GM23338 (cell line): ENCODE measurements at regions not wholly inside any gene's neighbourhood (a gene's known extent, or its start where the extent isn't known, plus 50 kb on each side); places are given as distances from the start of the nearest gene placed in this dataset.

Experiments used
- CREB1 ChIP-seq: fragments of 250-450 bp; sonication (Bioruptor Pico); IDR thresholded peaks from 2 replicates; pipeline ENCODE4 v1.5.0; 2020; ENCODE audit warnings: low read depth, mild to moderate bottlenecking, moderate library complexity
- EZH2 ChIP-seq: fragments of 200-600 bp; sonication (generic); IDR thresholded peaks from one replicate; pipeline ENCODE4 v1.8.0; 2017; ENCODE audit warnings: antibody characterized with exemption, mild to moderate bottlenecking, low read depth; ENCODE audit not compliant: unreplicated experiment
- EZH2phosphoT487 ChIP-seq: fragments of 200-600 bp; sonication (generic); IDR thresholded peaks from one replicate; pipeline ENCODE4 v1.8.1; 2018; ENCODE audit warnings: antibody characterized with exemption; ENCODE audit not compliant: unreplicated experiment
- JUNB ChIP-seq: IDR thresholded peaks from one replicate; pipeline ENCODE4 v1.6.1; 2016; ENCODE audit warnings: antibody characterized with exemption; ENCODE audit not compliant: unreplicated experiment
- NANOG ChIP-seq: IDR thresholded peaks from 2 replicates; pipeline ENCODE4 v1.6.1; 2016; ENCODE audit warnings: antibody characterized with exemption, borderline replicate concordance
- POLR2AphosphoS5 ChIP-seq: IDR thresholded peaks from 2 replicates; pipeline ENCODE4 v1.6.1; 2016; ENCODE audit warnings: antibody characterized with exemption, low read depth
- STAT1 ChIP-seq: IDR thresholded peaks from one replicate; pipeline ENCODE4 v1.6.1; 2016; ENCODE audit warnings: antibody characterized with exemption; ENCODE audit not compliant: unreplicated experiment
- ZNF114 ChIP-seq: fragments of 250-450 bp; sonication (Bioruptor Pico); IDR thresholded peaks from 2 replicates; pipeline ENCODE4 v1.5.0; 2020; ENCODE audit warnings: mild to moderate bottlenecking, moderate library complexity
- ZNF331 ChIP-seq: fragments of 250-450 bp; sonication (Bioruptor Pico); IDR thresholded peaks from 2 replicates; pipeline ENCODE4 v1.5.0; 2020; ENCODE audit warnings: low read depth, mild to moderate bottlenecking, moderate library complexity
- TF ChIP-seq, protein P1 (sequence below), 2 experiments: fragments of 200-600 bp in 1 of 2; sonication (generic) in 1 of 2; conservative IDR thresholded peaks; 2 replicates each; pipeline versions ENCODE4 v1.5.1 to v1.6.1; 2016 to 2017; ENCODE audit warnings: antibody characterized with exemption in 2 of 2, low read depth in 2 of 2, mild to moderate bottlenecking in 2 of 2, moderate library complexity in 1 of 2
- TF ChIP-seq, protein P2 (sequence below): IDR thresholded peaks from one replicate; pipeline ENCODE4 v1.6.1; 2018; ENCODE audit warnings: antibody characterized with exemption; ENCODE audit not compliant: unreplicated experiment
- TF ChIP-seq, protein P3 (sequence below): IDR thresholded peaks from 2 replicates; pipeline ENCODE4 v1.6.1; 2016; ENCODE audit warnings: antibody characterized with exemption
- TF ChIP-seq, protein P4 (sequence below): fragments of 250-450 bp; sonication (Bioruptor Pico); IDR thresholded peaks from 2 replicates; pipeline ENCODE4 v1.5.0; 2020; ENCODE audit warnings: mild to moderate bottlenecking, moderate library complexity

DNA sequence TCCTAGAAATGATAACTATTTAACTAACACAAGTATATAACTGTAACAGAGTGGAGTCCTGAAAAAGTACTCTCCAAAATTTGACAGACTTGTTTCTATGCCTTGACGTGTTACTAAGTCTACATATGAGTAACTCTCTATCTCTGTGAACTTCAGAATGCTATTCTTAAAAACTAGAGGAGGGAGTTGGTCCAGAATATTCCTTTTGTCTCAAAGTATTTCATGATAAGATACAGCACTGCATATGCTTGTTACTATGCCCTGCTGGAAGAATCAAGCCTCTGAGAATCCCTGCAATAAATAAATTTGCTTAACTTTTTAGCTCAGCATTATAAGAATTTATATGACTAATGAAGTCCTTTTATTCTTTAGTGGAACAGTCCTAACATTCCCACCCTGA, 50.9 kb upstream of the ATXN3L start:
- TF ChIP-seq, protein P1, sequence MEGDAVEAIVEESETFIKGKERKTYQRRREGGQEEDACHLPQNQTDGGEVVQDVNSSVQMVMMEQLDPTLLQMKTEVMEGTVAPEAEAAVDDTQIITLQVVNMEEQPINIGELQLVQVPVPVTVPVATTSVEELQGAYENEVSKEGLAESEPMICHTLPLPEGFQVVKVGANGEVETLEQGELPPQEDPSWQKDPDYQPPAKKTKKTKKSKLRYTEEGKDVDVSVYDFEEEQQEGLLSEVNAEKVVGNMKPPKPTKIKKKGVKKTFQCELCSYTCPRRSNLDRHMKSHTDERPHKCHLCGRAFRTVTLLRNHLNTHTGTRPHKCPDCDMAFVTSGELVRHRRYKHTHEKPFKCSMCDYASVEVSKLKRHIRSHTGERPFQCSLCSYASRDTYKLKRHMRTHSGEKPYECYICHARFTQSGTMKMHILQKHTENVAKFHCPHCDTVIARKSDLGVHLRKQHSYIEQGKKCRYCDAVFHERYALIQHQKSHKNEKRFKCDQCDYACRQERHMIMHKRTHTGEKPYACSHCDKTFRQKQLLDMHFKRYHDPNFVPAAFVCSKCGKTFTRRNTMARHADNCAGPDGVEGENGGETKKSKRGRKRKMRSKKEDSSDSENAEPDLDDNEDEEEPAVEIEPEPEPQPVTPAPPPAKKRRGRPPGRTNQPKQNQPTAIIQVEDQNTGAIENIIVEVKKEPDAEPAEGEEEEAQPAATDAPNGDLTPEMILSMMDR (conservative IDR thresholded peaks at IDR 0.05; ENCODE audit: low read depth in 2 of 2) = no peak
- no peak for TF ChIP-seq EZH2
- TF ChIP-seq, protein P2, sequence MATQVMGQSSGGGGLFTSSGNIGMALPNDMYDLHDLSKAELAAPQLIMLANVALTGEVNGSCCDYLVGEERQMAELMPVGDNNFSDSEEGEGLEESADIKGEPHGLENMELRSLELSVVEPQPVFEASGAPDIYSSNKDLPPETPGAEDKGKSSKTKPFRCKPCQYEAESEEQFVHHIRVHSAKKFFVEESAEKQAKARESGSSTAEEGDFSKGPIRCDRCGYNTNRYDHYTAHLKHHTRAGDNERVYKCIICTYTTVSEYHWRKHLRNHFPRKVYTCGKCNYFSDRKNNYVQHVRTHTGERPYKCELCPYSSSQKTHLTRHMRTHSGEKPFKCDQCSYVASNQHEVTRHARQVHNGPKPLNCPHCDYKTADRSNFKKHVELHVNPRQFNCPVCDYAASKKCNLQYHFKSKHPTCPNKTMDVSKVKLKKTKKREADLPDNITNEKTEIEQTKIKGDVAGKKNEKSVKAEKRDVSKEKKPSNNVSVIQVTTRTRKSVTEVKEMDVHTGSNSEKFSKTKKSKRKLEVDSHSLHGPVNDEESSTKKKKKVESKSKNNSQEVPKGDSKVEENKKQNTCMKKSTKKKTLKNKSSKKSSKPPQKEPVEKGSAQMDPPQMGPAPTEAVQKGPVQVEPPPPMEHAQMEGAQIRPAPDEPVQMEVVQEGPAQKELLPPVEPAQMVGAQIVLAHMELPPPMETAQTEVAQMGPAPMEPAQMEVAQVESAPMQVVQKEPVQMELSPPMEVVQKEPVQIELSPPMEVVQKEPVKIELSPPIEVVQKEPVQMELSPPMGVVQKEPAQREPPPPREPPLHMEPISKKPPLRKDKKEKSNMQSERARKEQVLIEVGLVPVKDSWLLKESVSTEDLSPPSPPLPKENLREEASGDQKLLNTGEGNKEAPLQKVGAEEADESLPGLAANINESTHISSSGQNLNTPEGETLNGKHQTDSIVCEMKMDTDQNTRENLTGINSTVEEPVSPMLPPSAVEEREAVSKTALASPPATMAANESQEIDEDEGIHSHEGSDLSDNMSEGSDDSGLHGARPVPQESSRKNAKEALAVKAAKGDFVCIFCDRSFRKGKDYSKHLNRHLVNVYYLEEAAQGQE = no peak
- TF ChIP-seq EZH2phosphoT487 = no peak
- TF ChIP-seq, protein P3, sequence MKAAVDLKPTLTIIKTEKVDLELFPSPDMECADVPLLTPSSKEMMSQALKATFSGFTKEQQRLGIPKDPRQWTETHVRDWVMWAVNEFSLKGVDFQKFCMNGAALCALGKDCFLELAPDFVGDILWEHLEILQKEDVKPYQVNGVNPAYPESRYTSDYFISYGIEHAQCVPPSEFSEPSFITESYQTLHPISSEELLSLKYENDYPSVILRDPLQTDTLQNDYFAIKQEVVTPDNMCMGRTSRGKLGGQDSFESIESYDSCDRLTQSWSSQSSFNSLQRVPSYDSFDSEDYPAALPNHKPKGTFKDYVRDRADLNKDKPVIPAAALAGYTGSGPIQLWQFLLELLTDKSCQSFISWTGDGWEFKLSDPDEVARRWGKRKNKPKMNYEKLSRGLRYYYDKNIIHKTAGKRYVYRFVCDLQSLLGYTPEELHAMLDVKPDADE = no peak
- no peak for TF ChIP-seq CREB1 (CRISPR knock-in tag)
- no peak for TF ChIP-seq POLR2AphosphoS5
- no peak for TF ChIP-seq JUNB
- no peak for TF ChIP-seq ZNF114
- no peak for TF ChIP-seq STAT1
- no peak for TF ChIP-seq ZNF331
- TF ChIP-seq NANOG = no peak
- TF ChIP-seq, protein P4, sequence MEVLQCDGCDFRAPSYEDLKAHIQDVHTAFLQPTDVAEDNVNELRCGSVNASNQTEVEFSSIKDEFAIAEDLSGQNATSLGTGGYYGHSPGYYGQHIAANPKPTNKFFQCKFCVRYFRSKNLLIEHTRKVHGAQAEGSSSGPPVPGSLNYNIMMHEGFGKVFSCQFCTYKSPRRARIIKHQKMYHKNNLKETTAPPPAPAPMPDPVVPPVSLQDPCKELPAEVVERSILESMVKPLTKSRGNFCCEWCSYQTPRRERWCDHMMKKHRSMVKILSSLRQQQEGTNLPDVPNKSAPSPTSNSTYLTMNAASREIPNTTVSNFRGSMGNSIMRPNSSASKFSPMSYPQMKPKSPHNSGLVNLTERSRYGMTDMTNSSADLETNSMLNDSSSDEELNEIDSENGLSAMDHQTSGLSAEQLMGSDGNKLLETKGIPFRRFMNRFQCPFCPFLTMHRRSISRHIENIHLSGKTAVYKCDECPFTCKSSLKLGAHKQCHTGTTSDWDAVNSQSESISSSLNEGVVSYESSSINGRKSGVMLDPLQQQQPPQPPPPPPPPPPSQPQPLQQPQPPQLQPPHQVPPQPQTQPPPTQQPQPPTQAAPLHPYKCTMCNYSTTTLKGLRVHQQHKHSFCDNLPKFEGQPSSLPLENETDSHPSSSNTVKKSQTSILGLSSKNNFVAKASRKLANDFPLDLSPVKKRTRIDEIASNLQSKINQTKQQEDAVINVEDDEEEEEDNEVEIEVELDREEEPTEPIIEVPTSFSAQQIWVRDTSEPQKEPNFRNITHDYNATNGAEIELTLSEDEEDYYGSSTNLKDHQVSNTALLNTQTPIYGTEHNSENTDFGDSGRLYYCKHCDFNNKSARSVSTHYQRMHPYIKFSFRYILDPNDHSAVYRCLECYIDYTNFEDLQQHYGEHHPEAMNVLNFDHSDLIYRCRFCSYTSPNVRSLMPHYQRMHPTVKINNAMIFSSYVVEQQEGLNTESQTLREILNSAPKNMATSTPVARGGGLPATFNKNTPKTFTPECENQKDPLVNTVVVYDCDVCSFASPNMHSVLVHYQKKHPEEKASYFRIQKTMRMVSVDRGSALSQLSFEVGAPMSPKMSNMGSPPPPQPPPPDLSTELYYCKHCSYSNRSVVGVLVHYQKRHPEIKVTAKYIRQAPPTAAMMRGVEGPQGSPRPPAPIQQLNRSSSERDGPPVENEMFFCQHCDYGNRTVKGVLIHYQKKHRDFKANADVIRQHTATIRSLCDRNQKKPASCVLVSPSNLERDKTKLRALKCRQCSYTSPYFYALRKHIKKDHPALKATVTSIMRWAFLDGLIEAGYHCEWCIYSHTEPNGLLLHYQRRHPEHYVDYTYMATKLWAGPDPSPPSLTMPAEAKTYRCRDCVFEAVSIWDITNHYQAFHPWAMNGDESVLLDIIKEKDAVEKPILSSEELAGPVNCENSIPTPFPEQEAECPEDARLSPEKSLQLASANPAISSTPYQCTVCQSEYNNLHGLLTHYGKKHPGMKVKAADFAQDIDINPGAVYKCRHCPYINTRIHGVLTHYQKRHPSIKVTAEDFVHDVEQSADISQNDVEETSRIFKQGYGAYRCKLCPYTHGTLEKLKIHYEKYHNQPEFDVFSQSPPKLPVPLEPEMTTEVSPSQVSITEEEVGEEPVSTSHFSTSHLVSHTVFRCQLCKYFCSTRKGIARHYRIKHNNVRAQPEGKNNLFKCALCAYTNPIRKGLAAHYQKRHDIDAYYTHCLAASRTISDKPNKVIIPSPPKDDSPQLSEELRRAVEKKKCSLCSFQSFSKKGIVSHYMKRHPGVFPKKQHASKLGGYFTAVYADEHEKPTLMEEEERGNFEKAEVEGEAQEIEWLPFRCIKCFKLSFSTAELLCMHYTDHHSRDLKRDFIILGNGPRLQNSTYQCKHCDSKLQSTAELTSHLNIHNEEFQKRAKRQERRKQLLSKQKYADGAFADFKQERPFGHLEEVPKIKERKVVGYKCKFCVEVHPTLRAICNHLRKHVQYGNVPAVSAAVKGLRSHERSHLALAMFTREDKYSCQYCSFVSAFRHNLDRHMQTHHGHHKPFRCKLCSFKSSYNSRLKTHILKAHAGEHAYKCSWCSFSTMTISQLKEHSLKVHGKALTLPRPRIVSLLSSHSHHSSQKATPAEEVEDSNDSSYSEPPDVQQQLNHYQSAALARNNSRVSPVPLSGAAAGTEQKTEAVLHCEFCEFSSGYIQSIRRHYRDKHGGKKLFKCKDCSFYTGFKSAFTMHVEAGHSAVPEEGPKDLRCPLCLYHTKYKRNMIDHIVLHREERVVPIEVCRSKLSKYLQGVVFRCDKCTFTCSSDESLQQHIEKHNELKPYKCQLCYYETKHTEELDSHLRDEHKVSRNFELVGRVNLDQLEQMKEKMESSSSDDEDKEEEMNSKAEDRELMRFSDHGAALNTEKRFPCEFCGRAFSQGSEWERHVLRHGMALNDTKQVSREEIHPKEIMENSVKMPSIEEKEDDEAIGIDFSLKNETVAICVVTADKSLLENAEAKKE (CRISPR knock-in tag) = no peak
